ENCODE measurements at regions not wholly inside any gene's neighbourhood (a gene's known extent, or its start where the extent isn't known, plus 50 kb on each side); places are given as distances from the start of the nearest gene placed in this dataset.

- no peaks in the 10 kb centered on the region for H3K36me3 ChIP-seq (ENCODE audit: control insufficient read depth, insufficient read depth, low read length)
- H3K4me1 ChIP-seq (ENCODE audit: control insufficient read depth, insufficient read depth, low read length, poor library complexity, severe bottlenecking), result no peaks in the 10 kb centered on the region
- no peaks in the 10 kb centered on the region for H3K9me3 ChIP-seq (ENCODE audit: control insufficient read depth, low read length)
- no peak overlapping the region for H3K27ac ChIP-seq (ENCODE audit: low read depth, low read length, severe bottlenecking)
- no CpG with 5 or more reads among the region's 3 CpGs for WGBS, 2 experiments (ENCODE audit: insufficient coverage in 2 of 2)
- H3K4me3 ChIP-seq (ENCODE audit: extremely low read depth, insufficient read depth, low read length, poor library complexity, severe bottlenecking), result no peak overlapping the region
Observed at GRCh38 chr14:39683691-39684260, 251.5 kb upstream of the FBXO33 start.

- no peaks in the 10 kb centered on the region for H3K4me1 ChIP-seq (ENCODE audit: control insufficient read depth, insufficient read depth, low read length, poor library complexity, severe bottlenecking)
- H3K36me3 ChIP-seq (ENCODE audit: control insufficient read depth, insufficient read depth, low read length), result no peaks in the 10 kb centered on the region
- H3K27ac ChIP-seq (ENCODE audit: low read depth, low read length, severe bottlenecking), result no peak overlapping the region
- H3K4me3 ChIP-seq (ENCODE audit: extremely low read depth, insufficient read depth, low read length, poor library complexity, severe bottlenecking), result no peak overlapping the region
- no peaks in the 10 kb centered on the region for H3K9me3 ChIP-seq (ENCODE audit: control insufficient read depth, low read length)
- no CpG with 5 or more reads among the region's 3 CpGs for WGBS, 2 experiments (ENCODE audit: insufficient coverage in 2 of 2)
Observed at GRCh38 chr14:39682582-39682981, 250.3 kb upstream of the FBXO33 start.

GRCh38 chr14:39681782-39682399 lies 249.7 kb upstream of the FBXO33 start:
- H3K4me1 ChIP-seq (ENCODE audit: control insufficient read depth, insufficient read depth, low read length, poor library complexity, severe bottlenecking), result no peaks in the 10 kb centered on the region
- no peak overlapping the region for H3K27ac ChIP-seq (ENCODE audit: low read depth, low read length, severe bottlenecking)
- no peaks in the 10 kb centered on the region for H3K36me3 ChIP-seq (ENCODE audit: control insufficient read depth, insufficient read depth, low read length)
- 93 to 100% methylated on average over 2 of the region's 4 CpGs for WGBS, 2 experiments (ENCODE audit: insufficient coverage in 2 of 2)
- no peaks in the 10 kb centered on the region for H3K9me3 ChIP-seq (ENCODE audit: control insufficient read depth, low read length)
- H3K4me3 ChIP-seq (ENCODE audit: extremely low read depth, insufficient read depth, low read length, poor library complexity, severe bottlenecking), result no peak overlapping the region

GRCh38 chr14:39680777-39681176 lies 248.5 kb upstream of the FBXO33 start:
- Histone ChIP-seq H3K4me3 (ENCODE audit: extremely low read depth, insufficient read depth, low read length, poor library complexity, severe bottlenecking) (no peak overlapping the region), H3K4me1 (ENCODE audit: control insufficient read depth, insufficient read depth, low read length, poor library complexity, severe bottlenecking) (no peaks in the 10 kb centered on the region), H3K9me3 (ENCODE audit: control insufficient read depth, low read length) (no peaks in the 10 kb centered on the region), H3K27ac (ENCODE audit: low read depth, low read length, severe bottlenecking) (no peak overlapping the region), H3K36me3 (ENCODE audit: control insufficient read depth, insufficient read depth, low read length) (no peaks in the 10 kb centered on the region)

- Histone ChIP-seq H3K36me3 (ENCODE audit: control insufficient read depth, insufficient read depth, low read length) (no peaks in the 10 kb centered on the region), H3K9me3 (ENCODE audit: control insufficient read depth, low read length) (no peaks in the 10 kb centered on the region), H3K4me3 (ENCODE audit: extremely low read depth, insufficient read depth, low read length, poor library complexity, severe bottlenecking) (no peak overlapping the region), H3K4me1 (ENCODE audit: control insufficient read depth, insufficient read depth, low read length, poor library complexity, severe bottlenecking) (no peaks in the 10 kb centered on the region), H3K27ac (ENCODE audit: low read depth, low read length, severe bottlenecking) (no peak overlapping the region)
- 53 to 63% methylated on average over 2 to 3 of the region's 3 CpGs for WGBS, 2 experiments (ENCODE audit: insufficient coverage in 2 of 2)
Observed at GRCh38 chr14:39673734-39674133, 241.5 kb upstream of the FBXO33 start.

GRCh38 chr14:39673270-39673711 lies 241.1 kb upstream of the FBXO33 start:
- Histone ChIP-seq H3K4me3 (ENCODE audit: extremely low read depth, insufficient read depth, low read length, poor library complexity, severe bottlenecking) (no peak overlapping the region), H3K27ac (ENCODE audit: low read depth, low read length, severe bottlenecking) (no peak overlapping the region), H3K36me3 (ENCODE audit: control insufficient read depth, insufficient read depth, low read length) (no peaks in the 10 kb centered on the region), H3K4me1 (ENCODE audit: control insufficient read depth, insufficient read depth, low read length, poor library complexity, severe bottlenecking) (no peaks in the 10 kb centered on the region), H3K9me3 (ENCODE audit: control insufficient read depth, low read length) (no peaks in the 10 kb centered on the region)
- WGBS, 2 experiments (ENCODE audit: insufficient coverage in 2 of 2), result 60 to 77% methylated on average over 1 to 2 of the region's 2 CpGs

- no peak overlapping the region for H3K4me3 ChIP-seq (ENCODE audit: extremely low read depth, insufficient read depth, low read length, poor library complexity, severe bottlenecking)
- WGBS, 2 experiments (ENCODE audit: insufficient coverage in 2 of 2), result 83% methylated on average over 1 of the region's 1 CpG; no CpG with 5 or more reads in 1 of the 2 experiments
- H3K27ac ChIP-seq (ENCODE audit: low read depth, low read length, severe bottlenecking), result no peak overlapping the region
- no peaks in the 10 kb centered on the region for H3K36me3 ChIP-seq (ENCODE audit: control insufficient read depth, insufficient read depth, low read length)
- H3K9me3 ChIP-seq (ENCODE audit: control insufficient read depth, low read length), result no peaks in the 10 kb centered on the region
- H3K4me1 ChIP-seq (ENCODE audit: control insufficient read depth, insufficient read depth, low read length, poor library complexity, severe bottlenecking), result no peaks in the 10 kb centered on the region
Observed at GRCh38 chr14:39668449-39668848, 236.2 kb upstream of the FBXO33 start.

GRCh38 chr14:39666386-39666785 lies 234.2 kb upstream of the FBXO33 start:
- H3K4me1 ChIP-seq (ENCODE audit: control insufficient read depth, insufficient read depth, low read length, poor library complexity, severe bottlenecking), result no peaks in the 10 kb centered on the region

GRCh38 chr14:39665075-39665475 lies 232.8 kb upstream of the FBXO33 start:
- Histone ChIP-seq H3K4me1 (ENCODE audit: control insufficient read depth, insufficient read depth, low read length, poor library complexity, severe bottlenecking) (no peaks in the 10 kb centered on the region), H3K9me3 (ENCODE audit: control insufficient read depth, low read length) (no peaks in the 10 kb centered on the region), H3K27ac (ENCODE audit: low read depth, low read length, severe bottlenecking) (no peak overlapping the region), H3K36me3 (ENCODE audit: control insufficient read depth, insufficient read depth, low read length) (no peaks in the 10 kb centered on the region), H3K4me3 (ENCODE audit: extremely low read depth, insufficient read depth, low read length, poor library complexity, severe bottlenecking) (no peak overlapping the region)
- no CpG with 5 or more reads among the region's 1 CpG for WGBS, 2 experiments (ENCODE audit: insufficient coverage in 2 of 2)

More at GRCh38 chr14:39666386-39666785, 234.2 kb upstream of the FBXO33 start:
- H3K4me3 ChIP-seq (ENCODE audit: extremely low read depth, insufficient read depth, low read length, poor library complexity, severe bottlenecking), result no peak overlapping the region
- no peaks in the 10 kb centered on the region for H3K36me3 ChIP-seq (ENCODE audit: control insufficient read depth, insufficient read depth, low read length)
- H3K27ac ChIP-seq (ENCODE audit: low read depth, low read length, severe bottlenecking), result no peak overlapping the region
- H3K9me3 ChIP-seq (ENCODE audit: control insufficient read depth, low read length), result no peaks in the 10 kb centered on the region

GRCh38 chr14:39664646-39665045 lies 232.4 kb upstream of the FBXO33 start:
- no peaks in the 10 kb centered on the region for H3K9me3 ChIP-seq (ENCODE audit: control insufficient read depth, low read length)
- WGBS, 2 experiments (ENCODE audit: insufficient coverage in 2 of 2), result no CpG with 5 or more reads among the region's 1 CpG
- no peak overlapping the region for H3K27ac ChIP-seq (ENCODE audit: low read depth, low read length, severe bottlenecking)
- no peaks in the 10 kb centered on the region for H3K36me3 ChIP-seq (ENCODE audit: control insufficient read depth, insufficient read depth, low read length)
- no peak overlapping the region for H3K4me3 ChIP-seq (ENCODE audit: extremely low read depth, insufficient read depth, low read length, poor library complexity, severe bottlenecking)
- no peaks in the 10 kb centered on the region for H3K4me1 ChIP-seq (ENCODE audit: control insufficient read depth, insufficient read depth, low read length, poor library complexity, severe bottlenecking)

- WGBS, 2 experiments (ENCODE audit: insufficient coverage in 2 of 2), result no CpG with 5 or more reads among the region's 1 CpG
- H3K4me3 ChIP-seq (ENCODE audit: extremely low read depth, insufficient read depth, low read length, poor library complexity, severe bottlenecking), result no peak overlapping the region
- no peaks in the 10 kb centered on the region for H3K36me3 ChIP-seq (ENCODE audit: control insufficient read depth, insufficient read depth, low read length)
- H3K9me3 ChIP-seq (ENCODE audit: control insufficient read depth, low read length), result no peaks in the 10 kb centered on the region
- no peak overlapping the region for H3K27ac ChIP-seq (ENCODE audit: low read depth, low read length, severe bottlenecking)
- H3K4me1 ChIP-seq (ENCODE audit: control insufficient read depth, insufficient read depth, low read length, poor library complexity, severe bottlenecking), result no peaks in the 10 kb centered on the region
Observed at GRCh38 chr14:39641224-39641623, 209.0 kb upstream of the FBXO33 start.

All from mesodermal cell (in vitro differentiated cells).